DOHH2 (cell line): ENCODE measurements at regions not wholly inside any gene's neighbourhood (a gene's known extent, or its start where the extent isn't known, plus 50 kb on each side); places are given as distances from the start of the nearest gene placed in this dataset.
"Not testable (repeated sequence)": the region's sequence is repeated elsewhere in the genome, so short reads cannot be mapped to it uniquely, and the experiment has no call there.

ENCODE experiments used
- CTCF ChIP-seq: fragments of 200-600 bp; sonication (generic); IDR thresholded peaks from one replicate; pipeline ENCODE4 v1.5.1; 2014; ENCODE audit warnings: antibody characterized with exemption, mild to moderate bottlenecking, low read depth, low read length; ENCODE audit not compliant: poor library complexity, severe bottlenecking
- EZH2phosphoT487 ChIP-seq: fragments of 200-600 bp; sonication (generic); IDR thresholded peaks from 2 replicates; pipeline ENCODE4 v1.6.1; 2017; ENCODE audit warnings: borderline replicate concordance, mild to moderate bottlenecking, antibody characterized with exemption, low read length, moderate library complexity, mixed read lengths

DNA sequence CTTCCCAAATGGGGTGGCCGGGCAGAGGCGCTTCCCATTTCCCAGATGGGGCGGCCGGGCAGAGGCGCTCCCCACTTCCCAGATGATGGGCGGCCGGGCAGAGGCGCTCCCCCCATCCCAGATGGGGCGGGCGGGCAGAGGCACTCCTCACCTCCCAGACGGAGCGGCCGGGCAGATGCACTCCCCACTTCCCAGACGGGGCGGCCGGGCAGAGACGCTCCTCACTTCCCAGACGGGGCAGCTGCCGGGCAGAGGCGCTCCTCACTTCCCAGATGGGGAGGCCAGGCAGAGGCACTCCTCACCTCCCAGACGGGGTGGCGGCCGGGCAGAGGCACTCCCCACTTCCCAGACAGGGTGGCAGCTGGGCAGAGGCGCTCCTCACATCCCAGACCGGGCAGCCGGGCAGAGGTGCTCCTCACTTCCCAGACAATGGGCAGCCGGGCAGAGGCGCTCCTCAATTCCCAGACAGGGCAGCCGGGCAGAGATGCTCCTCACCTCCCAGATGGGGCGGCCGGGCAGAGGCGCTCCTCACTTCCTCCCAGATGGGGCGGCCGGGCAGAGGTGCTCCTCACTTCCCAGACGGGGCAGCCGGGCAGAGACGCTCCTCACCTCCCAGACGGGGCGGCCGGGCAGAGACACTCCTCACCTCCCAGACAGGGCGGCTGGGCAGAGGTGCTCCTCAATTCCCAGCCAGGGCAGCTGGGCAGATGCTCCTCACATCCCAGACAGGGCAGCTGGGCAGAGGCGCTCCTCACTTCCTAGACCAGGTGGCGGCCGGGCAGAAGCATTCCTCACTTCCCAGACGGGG lies 345.0 kb downstream of the TUBA3C start:
- TF ChIP-seq CTCF, EZH2phosphoT487: not testable (repeated sequence)
